ENCODE measurements at regions not wholly inside any gene's neighbourhood (a gene's known extent, or its start where the extent isn't known, plus 50 kb on each side); places are given as distances from the start of the nearest gene placed in this dataset.

GRCh38 chr5:92265804-92266203 lies 882.7 kb upstream of the ARRDC3 start:
- no peak for TF ChIP-seq CTCF (conservative IDR thresholded peaks at IDR 0.05; ENCODE audit: low read length)
- no peak for TF ChIP-seq EZH2phosphoT487 (IDR thresholded peaks at IDR 0.05; ENCODE audit: borderline replicate concordance)

All from Loucy (cell line).